DMS153 treated with DMSO at 0.1 percent for 48 hours (cell line): ENCODE measurements at regions not wholly inside any gene's neighbourhood (a gene's known extent, or its start where the extent isn't known, plus 50 kb on each side); places are given as distances from the start of the nearest gene placed in this dataset.
"Not testable (repeated sequence)": the region's sequence is repeated elsewhere in the genome, so short reads cannot be mapped to it uniquely, and the experiment has no call there.

Source experiments
- DNase-seq: peaks from one replicate; lab custom pipeline; 2025; ENCODE audit not compliant: unreplicated experiment; lab: John Stamatoyannopoulos, UW

- DNase-seq: no peak
These were observed 52.7 kb downstream of the KCNA5 start for GRCh38 chr12:5096241-5096924.

- no peak for DNase-seq
These were observed 54.1 kb downstream of the KCNA5 start for GRCh38 chr12:5097786-5098185.

- DNase-seq: no peak
These were observed 55.5 kb downstream of the KCNA5 start for GRCh38 chr12:5099136-5099535.

- DNase-seq: no peak
These were observed 55.9 kb downstream of the KCNA5 start for GRCh38 chr12:5099591-5099990.

- no peak for DNase-seq
These were observed 58.0 kb downstream of the KCNA5 start for GRCh38 chr12:5101686-5102085.

GRCh38 chr12:5102261-5102789 is 58.6 kb downstream of the KCNA5 start:
- DNase-seq: no peak

- DNase-seq: no peak
These were observed 59.1 kb downstream of the KCNA5 start for GRCh38 chr12:5102806-5103205.

GRCh38 chr12:5110345-5110744 is 66.7 kb downstream of the KCNA5 start:
- DNase-seq: no peak

- no peak for DNase-seq
These were observed 70.8 kb downstream of the KCNA5 start for GRCh38 chr12:5114436-5114835.

GRCh38 chr12:5121784-5122183 is 78.1 kb downstream of the KCNA5 start:
- DNase-seq: not testable (repeated sequence)

GRCh38 chr12:5122256-5122831 is 78.7 kb downstream of the KCNA5 start:
- peak; percentile 29 for DNase-seq

- no peak for DNase-seq
These were observed 80.2 kb downstream of the KCNA5 start for GRCh38 chr12:5123921-5124320.

- DNase-seq: no peak
These were observed 80.7 kb downstream of the KCNA5 start for GRCh38 chr12:5124401-5124800.

- DNase-seq: no peak
These were observed 91.3 kb downstream of the KCNA5 start for GRCh38 chr12:5134861-5135525.

GRCh38 chr12:5138256-5138655 is 94.6 kb downstream of the KCNA5 start:
- DNase-seq: no peak

GRCh38 chr12:5138845-5139244 is 95.2 kb downstream of the KCNA5 start:
- no peak for DNase-seq

- no peak for DNase-seq
These were observed 96.1 kb downstream of the KCNA5 start for GRCh38 chr12:5139751-5140150.

- no peak for DNase-seq
These were observed 96.5 kb downstream of the KCNA5 start for GRCh38 chr12:5140190-5140589.

GRCh38 chr12:5148880-5149279 is 105.2 kb downstream of the KCNA5 start:
- DNase-seq: no peak

GRCh38 chr12:5154091-5154490 is 110.4 kb downstream of the KCNA5 start:
- no peak for DNase-seq

- DNase-seq: no peak
These were observed 112.2 kb downstream of the KCNA5 start for GRCh38 chr12:5155866-5156265.

- no peak for DNase-seq
These were observed 117.1 kb downstream of the KCNA5 start for GRCh38 chr12:5160827-5161226.
